Right renal cortex interstitium (tissue), 3 donors: ENCODE measurements at regions not wholly inside any gene's neighbourhood (a gene's known extent, or its start where the extent isn't known, plus 50 kb on each side); places are given as distances from the start of the nearest gene placed in this dataset.
"Not testable (repeated sequence)": the region's sequence is repeated elsewhere in the genome, so short reads cannot be mapped to it uniquely, and the experiment has no call there.

Experiments used
- DNase-seq, 3 donors: peaks; one replicate each; pipeline ENCODE4 v3.0.0-alpha.2; 2013; ENCODE audit warnings: low read depth in 3 of 3, low spot score in 2 of 3

DNA sequence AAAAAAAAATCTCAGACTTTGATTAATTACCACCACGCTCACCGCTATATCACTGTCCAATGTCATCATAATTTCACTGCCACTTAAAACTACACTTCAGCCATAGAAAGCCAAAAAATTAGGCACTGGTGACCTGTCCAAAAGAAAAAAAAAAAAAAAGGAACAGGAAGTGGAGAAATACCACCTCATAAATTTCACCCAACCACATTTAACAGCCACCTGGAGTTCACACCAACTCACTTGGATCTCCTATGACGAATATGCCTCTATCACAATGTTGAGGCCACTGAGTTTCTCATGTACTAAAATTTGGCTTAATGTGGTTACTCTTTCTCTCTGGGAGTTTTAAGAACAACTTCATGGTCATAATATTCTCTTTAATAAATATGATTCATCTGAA lies 237.5 kb upstream of the RSPO3 start:
- no peak for DNase-seq

DNA sequence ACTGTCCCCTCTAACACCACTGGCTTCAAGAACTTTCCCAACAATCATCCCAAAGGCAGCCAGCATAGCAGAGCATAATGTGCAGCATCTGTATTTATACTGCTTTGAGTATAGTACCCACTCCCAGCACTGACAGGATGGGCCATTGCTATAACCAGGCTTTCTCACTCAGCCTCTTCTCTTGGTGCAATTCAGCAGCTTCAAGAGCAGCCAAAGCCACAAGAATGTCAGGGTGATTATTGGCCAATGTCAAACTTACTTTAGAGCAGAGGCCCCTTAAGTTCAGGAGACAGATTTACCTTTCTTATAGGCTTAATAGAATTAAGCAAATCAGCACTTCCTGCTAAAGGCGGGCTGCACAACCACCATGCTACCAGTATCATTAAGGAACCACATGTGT lies 232.4 kb upstream of the RSPO3 start:
- DNase-seq, result no peak

DNA sequence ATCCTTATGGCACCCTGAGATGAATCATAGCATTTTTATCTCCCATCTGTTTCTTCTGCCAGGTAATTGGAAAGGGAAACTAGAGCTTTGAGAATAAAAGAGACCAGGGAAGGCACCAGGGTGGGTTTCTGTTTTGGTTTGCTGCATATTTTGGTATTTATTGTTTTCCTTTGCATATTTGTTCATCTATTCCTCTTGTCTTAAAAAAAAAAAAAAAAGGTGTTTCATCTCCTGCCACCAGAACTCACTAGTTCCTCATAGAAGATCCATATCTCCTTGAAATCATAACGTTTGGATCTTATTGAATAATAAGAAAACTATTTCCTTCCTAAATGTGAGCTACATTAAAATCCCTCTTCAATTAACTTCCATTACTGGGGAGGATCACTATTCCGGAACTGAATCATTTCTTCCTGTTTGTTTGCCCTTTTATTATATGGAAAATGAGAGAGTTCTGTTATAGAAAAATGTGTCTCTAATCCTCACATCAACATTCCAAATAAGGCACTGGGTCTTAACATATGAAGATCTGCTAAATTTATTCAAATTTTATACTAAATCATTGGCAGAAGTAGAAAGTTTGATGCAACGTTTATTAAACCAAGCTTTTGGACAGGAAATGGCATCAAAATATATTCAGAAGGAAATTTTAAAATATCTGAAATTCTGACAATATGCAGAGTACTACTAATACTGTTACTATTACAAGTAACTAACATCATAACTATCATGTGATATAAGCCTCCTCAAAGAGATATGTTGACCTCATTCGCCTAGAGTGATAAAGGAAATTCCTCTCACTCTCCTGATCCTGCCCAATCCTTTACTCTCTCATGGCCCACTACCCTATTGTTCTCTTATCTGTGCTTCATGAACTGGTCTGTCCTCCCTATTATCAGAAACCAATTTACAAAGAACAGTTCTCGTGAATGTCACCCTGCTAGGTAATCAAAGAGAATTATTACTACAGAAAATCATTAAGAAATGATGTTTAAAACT lies 229.4 kb upstream of the RSPO3 start:
- DNase-seq, result no peak

DNA sequence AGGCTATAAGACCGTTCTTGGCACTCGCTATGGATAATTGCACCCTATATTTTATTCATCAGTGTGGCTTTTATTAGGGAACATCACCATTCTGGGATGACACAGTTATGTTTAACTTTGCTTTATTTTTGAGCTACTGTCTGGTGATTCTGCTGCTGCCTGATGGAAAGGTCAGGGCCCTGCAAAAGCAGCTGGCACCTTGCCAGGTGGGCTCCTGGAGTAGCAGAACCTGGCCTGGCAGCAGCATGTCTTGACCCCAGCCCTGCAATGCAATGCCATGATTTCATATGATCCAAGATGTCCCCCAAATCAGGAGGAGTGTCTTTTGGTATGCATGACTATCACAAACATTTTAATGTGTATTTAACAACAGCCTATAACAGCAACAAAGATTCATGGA lies 228.4 kb upstream of the RSPO3 start:
- no peak for DNase-seq

DNA sequence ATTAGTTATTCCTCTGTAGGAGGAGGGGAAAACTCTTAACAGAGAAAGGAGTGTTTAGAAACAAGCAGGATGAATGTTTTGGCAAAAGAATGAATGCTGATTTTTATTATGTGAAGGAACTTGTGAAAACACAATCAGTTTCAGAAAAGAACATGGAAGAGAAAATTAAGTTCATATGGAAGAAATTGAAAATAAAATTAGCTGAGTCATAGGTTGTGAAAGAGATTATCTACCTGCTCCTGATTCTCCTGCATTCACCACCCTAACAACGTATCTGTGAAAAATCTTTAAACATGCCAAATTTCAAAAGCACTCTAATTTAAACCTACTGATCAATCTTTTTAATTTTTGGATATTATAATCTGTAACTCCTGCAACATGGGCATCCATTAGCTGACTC lies 227.3 kb upstream of the RSPO3 start:
- no peak for DNase-seq

DNA sequence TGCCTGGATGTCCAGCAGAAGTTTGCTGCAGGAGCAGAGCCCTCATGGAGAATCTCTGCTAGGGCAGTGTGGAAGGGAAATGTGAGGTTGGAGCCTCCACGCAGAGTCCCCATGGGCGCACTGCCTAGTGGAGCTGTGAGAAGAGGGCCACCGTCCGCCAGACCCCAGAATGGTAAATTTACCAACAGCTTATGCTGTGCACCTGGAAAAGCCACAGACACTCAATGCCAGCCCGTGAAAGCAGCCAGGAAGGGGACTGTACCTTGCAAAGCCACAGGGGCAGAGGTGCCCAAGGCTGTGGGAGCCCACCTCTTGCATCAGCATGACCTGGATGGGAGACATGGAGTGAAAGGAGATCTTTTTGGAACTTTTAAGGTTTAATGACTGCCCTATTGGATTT lies 225.6 kb upstream of the RSPO3 start:
- DNase-seq, result not testable (repeated sequence)

DNA sequence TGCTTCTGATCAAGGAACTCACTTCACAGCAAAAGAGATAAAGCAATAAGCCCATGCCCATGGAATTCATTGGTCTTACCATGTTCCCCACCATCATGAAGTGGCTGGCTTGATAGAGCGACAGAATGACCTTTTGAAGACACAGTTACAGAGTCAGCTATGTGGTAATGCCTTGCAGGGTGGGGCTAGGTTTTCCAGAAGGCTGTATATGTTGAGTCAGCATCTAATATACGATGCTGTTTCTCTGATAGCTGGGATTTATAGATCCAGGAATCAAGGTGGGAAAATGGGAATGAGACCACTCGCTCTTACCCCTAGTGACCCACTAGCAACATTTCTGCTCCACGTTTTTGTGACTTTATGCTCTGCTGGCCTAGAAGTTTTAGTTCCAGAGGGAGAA lies 220.7 kb upstream of the RSPO3 start:
- no peak for DNase-seq

DNA sequence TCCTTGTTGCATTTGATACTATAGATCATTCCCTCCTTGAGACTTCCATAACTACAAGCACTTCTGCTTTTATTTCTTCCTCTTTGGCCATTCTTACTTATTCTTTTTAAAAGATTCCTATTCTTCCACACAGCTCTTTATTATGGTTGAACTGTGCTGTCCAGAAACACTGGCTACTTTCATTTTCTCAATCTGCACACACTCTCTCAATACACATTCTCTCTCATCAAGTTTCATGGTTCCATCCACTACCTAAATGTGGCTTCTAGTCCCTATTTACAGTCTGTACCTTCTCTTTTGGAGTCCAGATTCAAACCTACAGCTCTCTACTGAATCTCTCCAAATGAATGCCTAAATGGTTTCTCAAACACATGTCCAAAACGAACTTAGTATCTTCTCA lies 214.3 kb upstream of the RSPO3 start:
- no peak for DNase-seq

DNA sequence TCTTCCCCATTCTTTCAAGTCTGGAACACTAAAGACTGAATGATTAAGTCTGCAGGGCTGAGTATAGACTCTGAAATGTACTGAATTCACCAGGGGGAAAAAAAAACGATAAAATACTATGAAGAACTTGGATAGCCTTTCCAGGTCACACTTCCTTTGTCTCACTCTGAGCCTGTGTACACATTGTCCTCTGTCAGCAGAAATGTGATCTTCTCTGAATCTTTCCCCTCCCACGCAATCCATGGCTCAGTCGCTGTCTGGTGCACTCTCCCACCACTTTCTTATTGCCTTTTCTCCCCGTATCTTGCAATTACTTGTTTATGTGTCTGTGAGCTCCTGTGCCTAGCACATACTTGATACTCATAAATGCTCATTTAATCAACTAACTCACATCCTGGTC lies 212.6 kb upstream of the RSPO3 start:
- DNase-seq, result no peak

DNA sequence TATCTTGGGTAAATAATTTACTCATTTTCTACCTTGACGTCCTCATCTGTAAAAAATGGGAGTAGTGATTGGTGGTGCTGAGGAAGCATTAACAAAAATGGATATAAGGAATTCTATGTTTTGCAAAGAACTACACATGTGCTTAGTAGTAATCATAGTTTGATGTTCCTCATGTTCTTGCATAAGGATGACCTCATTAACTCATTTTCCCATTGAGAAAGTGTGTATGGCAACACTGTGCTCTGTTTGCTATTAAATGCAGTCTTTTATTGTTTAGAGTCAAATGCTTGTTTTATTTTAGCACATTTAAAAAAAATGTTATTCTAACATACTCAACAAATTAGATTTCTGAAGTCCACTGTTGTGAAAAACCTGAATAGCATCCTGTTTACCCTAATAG lies 211.2 kb upstream of the RSPO3 start:
- DNase-seq, result no peak

DNA sequence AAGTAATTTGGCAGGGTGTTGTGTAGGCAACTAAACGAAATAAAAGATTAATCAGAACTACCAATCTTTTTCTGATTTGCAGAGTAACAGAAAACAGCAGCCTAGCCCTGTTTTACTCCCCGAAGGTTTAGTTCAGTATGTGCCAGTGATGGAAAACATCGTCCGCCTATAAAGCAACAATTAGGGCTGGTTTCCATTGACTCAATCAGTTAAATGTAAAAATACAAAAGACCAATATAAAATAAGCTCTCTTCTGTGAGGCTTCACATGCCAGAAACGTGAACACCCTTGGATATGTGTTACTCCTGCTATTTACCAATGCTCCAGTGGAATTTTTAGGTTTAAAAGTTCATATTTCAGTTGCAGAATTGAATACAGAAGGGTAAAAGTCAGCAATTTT lies 210.5 kb upstream of the RSPO3 start:
- no peak for DNase-seq

DNA sequence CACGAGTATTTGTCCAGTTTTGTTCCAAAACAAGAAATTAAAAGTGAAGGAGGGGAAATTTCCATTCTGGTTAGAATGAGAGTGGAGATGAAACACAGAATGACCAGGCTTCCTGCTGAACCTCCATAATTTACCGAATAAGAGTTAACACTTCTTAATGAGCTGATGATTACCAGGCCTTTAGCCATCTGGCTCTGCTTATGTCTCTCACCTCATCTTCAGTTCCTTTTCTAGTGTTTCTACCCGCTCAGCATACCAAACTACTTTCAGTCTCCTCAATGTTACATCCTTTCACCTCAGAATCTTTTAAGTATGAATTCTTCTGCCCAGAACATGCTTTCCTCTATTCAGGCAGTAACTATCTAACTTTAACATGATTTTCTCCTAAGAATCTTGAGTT lies 209.0 kb upstream of the RSPO3 start:
- DNase-seq, result no peak

DNA sequence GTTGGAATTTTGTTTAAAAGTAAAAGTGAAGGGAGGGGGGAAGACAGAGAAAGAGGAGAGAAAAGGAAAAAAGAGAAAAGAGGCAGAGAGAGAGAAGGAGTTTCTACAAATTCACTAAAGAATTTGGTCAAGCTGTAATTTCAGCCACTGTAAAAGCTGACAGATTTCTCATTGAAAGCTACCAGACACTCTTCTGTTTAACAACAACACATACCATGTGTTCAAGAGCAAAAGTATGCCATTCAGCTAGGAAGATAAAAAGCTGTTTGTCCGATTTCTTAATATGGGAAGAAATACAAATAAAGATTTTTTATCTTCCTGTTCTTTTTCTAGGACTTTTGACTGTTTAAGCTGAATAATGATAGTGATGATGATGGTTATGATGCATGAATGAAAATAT lies 204.8 kb upstream of the RSPO3 start:
- no peak for DNase-seq

DNA sequence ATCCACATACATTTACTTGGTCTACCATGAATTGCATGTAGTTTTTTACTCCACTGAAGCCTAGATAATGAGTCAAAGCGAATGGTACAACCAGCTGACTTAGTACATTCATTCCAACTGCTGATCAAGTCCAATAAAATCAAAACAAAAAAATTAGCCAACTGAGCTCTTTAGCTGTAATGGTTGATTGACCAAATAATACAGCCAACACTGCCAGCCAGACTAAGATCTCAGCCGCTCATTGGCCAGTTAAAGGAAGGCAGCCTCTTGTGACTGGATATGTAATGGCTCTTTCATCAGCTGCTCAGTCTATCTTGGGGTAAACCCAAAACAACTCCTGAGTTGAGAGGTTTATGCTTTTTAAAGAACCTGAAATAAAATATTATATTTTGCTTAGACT lies 204.3 kb upstream of the RSPO3 start:
- DNase-seq, result no peak

DNA sequence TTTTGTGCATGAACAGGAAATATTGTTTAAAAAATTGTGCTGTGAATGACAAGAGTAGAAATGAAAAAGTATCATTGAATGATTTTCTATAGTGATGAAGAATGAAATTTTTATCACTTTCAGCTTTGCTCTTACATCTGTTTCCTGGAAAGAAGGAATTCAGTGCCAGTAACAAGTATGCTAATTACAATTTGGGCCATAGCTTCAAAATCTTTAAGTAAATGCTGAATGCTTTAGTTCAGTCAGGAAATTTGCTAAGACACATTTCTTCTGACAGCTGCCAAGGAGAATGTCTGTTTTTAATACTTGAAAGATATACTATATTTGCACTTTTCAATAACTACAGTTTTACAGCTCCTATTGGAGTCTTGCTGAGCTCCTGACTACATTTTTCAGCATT lies 203.7 kb upstream of the RSPO3 start:
- DNase-seq, result no peak

DNA sequence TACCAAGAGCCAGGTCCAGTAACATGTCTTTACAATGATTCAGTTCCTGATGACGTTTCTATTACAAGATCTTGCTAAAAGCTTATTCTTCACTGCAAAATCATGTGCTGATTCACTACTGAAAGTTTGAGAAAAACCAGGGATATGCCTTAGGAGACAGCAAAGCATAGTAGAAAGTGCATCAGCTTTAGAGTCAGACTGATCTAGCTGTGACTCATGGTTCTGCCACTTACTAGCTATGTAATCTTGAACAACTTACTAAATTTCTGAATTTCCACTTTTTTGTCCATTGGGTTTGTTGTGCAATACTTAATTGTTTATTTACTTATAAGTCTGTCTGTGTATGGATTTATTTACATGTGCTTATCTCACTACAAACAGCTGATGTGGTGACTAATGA lies 198.5 kb upstream of the RSPO3 start:
- no peak for DNase-seq

DNA sequence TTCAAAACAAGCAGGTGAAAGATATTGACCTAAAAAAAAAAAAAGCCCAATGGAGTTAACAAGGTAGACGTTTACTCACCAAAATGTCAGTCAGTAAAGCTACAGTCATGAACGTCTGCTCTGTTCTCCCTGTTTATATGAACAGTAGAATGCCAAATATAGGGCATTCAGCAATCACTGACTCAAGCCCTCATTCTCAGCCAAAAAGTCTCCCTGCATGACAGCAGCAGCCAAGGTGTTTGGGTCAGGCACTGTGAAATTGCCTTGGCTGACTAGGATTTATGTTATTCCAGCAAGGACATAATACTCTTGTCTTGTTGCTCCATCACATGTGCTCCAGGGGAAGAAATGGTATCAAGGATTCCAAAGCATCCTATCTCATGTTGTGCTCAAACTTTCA lies 194.7 kb upstream of the RSPO3 start:
- DNase-seq, result no peak

DNA sequence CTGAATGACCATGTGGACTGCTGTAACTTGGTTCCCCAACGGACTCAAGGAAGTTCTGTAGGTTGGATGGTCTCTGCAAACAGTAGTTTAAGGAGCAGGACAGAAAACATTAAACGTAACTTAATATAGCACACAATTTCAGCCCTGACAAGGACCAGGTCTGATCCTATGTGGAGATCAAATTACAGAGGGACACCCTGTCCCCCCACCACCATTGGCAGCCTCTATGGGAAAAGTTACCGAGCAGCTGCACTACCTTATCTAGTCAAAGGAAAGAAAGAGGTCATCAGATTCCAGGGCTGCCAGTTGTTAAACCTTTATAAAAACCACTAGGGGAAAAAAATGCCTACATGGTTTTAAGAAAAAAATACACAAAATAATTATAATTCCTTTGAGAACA lies 191.5 kb upstream of the RSPO3 start:
- no peak for DNase-seq

DNA sequence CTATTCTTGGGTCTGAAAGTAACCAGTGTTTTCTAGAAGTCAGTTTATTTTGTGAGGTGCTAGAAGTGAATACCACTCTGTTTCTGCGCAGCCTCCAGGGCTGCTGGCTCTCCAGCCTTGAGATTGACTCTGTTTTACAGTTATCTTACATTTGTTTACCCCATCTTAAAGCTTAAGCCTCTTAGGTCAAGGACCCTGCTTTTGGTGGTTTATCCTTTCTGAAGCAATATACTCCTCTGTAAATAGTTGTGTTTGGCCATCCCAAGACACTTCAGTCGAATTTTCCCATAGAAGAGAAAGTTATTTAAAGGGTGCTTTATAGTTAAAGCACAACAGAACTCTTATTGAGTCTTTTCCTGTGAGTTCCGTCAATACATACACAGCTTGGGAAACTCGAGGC lies 190.6 kb upstream of the RSPO3 start:
- no peak for DNase-seq

DNA sequence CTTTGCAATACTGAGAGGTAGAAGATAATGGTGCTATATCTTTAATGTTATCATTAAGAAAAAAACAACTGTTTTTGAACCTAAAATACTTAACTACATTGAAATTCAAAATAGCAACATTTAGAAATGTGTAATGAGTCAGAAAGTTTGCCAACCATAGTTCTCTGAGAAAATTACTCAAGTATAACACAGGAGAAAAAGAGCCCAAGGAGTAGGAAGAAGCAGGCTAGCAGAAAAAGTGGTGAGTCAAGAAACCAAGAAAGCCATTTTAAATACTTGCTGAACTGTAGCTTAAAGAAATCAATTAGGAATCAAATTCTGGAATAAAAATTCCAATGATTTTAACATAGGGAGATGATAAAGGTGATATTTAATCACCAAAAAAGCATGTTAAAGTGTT lies 181.0 kb upstream of the RSPO3 start:
- no peak for DNase-seq

DNA sequence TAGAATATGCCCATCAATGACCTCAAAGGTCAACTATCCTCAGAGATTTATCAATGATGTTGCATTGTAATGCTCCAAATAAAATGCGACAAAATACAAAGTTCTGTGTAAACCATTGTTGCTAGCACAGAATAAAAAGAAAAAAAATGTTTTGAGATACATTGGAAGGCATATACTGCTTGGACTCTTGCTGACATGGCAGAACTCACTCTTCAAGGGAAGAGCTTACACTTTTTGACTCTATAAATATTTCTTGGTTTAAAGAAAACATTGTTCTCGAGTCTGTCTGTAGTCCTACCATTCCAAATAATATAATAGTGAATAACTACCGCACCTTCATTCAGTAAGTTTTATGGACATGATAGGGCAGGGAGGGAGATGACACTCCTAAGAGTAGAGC lies 178.7 kb upstream of the RSPO3 start:
- DNase-seq, result no peak

DNA sequence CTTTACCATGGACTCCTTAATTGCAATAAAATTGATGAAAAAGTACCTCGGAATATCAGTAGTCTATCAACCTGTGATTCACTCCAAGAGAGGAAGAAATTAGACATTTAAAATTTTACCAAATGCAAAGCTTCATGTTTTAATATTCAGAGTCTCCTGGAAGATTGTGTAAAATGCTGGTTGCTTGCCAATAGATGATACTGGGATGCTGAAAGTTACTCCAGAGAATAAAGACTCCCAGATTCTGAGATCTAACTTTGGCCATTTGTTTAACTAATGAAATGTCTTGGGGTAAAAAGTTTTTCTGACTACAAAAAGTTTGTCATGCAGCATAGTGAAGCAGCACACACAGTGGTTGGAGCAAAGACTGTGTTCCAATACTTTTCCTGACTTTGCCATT lies 176.7 kb upstream of the RSPO3 start:
- no peak for DNase-seq

DNA sequence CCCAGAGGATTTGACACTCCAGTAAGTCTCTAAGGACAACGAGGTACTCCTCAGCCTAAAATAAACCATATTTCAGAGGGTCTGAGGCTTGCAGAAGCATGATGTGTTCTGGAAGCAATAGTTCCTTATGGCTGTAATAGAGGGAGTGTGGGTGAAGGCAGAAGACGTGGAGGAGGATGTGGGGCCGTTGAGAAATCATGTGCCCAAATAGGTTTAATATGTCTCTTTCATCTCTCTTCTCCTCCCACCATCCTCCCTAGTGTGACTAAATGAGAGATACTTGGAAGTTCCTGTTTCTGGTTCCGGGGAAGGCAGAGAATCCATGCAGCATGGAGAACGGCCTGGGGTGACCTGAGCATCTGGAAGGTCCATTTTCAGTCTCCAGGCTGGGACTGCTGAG lies 174.0 kb upstream of the RSPO3 start:
- no peak for DNase-seq
